ENCODE measurements at regions not wholly inside any gene's neighbourhood (a gene's known extent, or its start where the extent isn't known, plus 50 kb on each side); places are given as distances from the start of the nearest gene placed in this dataset.
A peak's percentile ranks its signal among the peaks of the same experiment; 100 is the strongest.

GRCh38 chr10:3946234-3947229 lies 161.5 kb upstream of the KLF6 start:
- DNase-seq = no peak

- DNase-seq = no peak
Observed at GRCh38 chr10:3945026-3945425, 160.0 kb upstream of the KLF6 start.

GRCh38 chr10:3944591-3944990 lies 159.6 kb upstream of the KLF6 start:
- no peak for DNase-seq

- no peak for DNase-seq
Observed at GRCh38 chr10:3943695-3944257, 158.8 kb upstream of the KLF6 start.

GRCh38 chr10:3942937-3943489 lies 158.0 kb upstream of the KLF6 start:
- no peak for DNase-seq

GRCh38 chr10:3941676-3942075 lies 156.7 kb upstream of the KLF6 start:
- no peak for DNase-seq

GRCh38 chr10:3936422-3937040 lies 151.5 kb upstream of the KLF6 start:
- no peak for DNase-seq

- DNase-seq = no peak
Observed at GRCh38 chr10:3935933-3936359, 150.9 kb upstream of the KLF6 start.

- no peak for DNase-seq
Observed at GRCh38 chr10:3935141-3935540, 150.1 kb upstream of the KLF6 start.

- DNase-seq = no peak
Observed at GRCh38 chr10:3933733-3934132, 148.7 kb upstream of the KLF6 start.

GRCh38 chr10:3932597-3933375 lies 147.8 kb upstream of the KLF6 start:
- DNase-seq = peak; percentile 42 to 85 (median 61)

- no peak for DNase-seq
Observed at GRCh38 chr10:3931901-3932300, 146.9 kb upstream of the KLF6 start.

GRCh38 chr10:3931224-3931623 lies 146.2 kb upstream of the KLF6 start:
- DNase-seq = no peak

GRCh38 chr10:3928569-3928968 lies 143.6 kb upstream of the KLF6 start:
- DNase-seq = no peak

- DNase-seq = no peak
Observed at GRCh38 chr10:3928078-3928477, 143.1 kb upstream of the KLF6 start.

- peak in 2 of 3 donors; percentile 28 to 41 for DNase-seq
Observed at GRCh38 chr10:3926675-3927525, 141.9 kb upstream of the KLF6 start.

- DNase-seq = no peak
Observed at GRCh38 chr10:3926258-3926657, 141.2 kb upstream of the KLF6 start.

- DNase-seq = no peak
Observed at GRCh38 chr10:3925184-3925583, 140.2 kb upstream of the KLF6 start.

- peak; percentile 70 to 81 (median 74) for DNase-seq
Observed at GRCh38 chr10:3924344-3924743, 139.3 kb upstream of the KLF6 start.

- DNase-seq = no peak
Observed at GRCh38 chr10:3923033-3923432, 138.0 kb upstream of the KLF6 start.

- DNase-seq = no peak
Observed at GRCh38 chr10:3919709-3920308, 134.8 kb upstream of the KLF6 start.

All from suppressor macrophage treated with lipopolysaccharide for 1 hour (primary cell).